IMR-90 (cell line): ENCODE measurements at regions not wholly inside any gene's neighbourhood (a gene's known extent, or its start where the extent isn't known, plus 50 kb on each side); places are given as distances from the start of the nearest gene placed in this dataset.

Experiments used
- ATAC-seq: fragments of 200-7000 bp; cut with Tn5 transposase; 2 replicates; pipeline ENCODE4 v1.9.1; 2020; ENCODE audit warnings: low read depth, mild to moderate bottlenecking, moderate library complexity
- BruUV-seq: library from RNA; stranded (reverse); fragments of 400-500 nt; replicated peaks from 2 replicates; lab custom pipeline; 2021; lab: Mats Ljungman, UMichigan
- CTCF ChIA-PET: fragments of 300-600 bp; formaldehyde crosslinking; extraction: SDS; loops from one replicate; lab custom pipeline; 2021; ENCODE audit warnings: antibody characterized with exemption; lab: Yijun Ruan, JAX
- POLR2A ChIA-PET: fragments of 300-600 bp; sonication (Branson Sonifier 250); formaldehyde crosslinking; loops from one replicate; lab custom pipeline; 2022; ENCODE audit warnings: antibody characterized with exemption; ENCODE audit not compliant: unreplicated experiment; lab: Charles Lee
- DNase-seq: peaks from one replicate; pipeline ENCODE4 v3.0.0; 2013
- H2AFZ ChIP-seq: replicated peaks from 2 replicates; pipeline ENCODE3; 2013; ENCODE audit warnings: low read length, mild to moderate bottlenecking; ENCODE audit not compliant: poor library complexity
- H2AK5ac ChIP-seq: 2 replicates; pipeline ENCODE4 v1.6.1; 2013; ENCODE audit warnings: low read depth, low read length, inconsistent platforms
- H2AK9ac ChIP-seq: replicated peaks from 2 replicates; pipeline ENCODE3; 2013; ENCODE audit warnings: mild to moderate bottlenecking, low read depth, low read length, moderate library complexity; ENCODE audit not compliant: poor library complexity
- H2BK120ac ChIP-seq: 2 replicates; pipeline ENCODE4 v1.6.1; 2013; ENCODE audit warnings: low read depth, low read length, inconsistent platforms
- H2BK15ac ChIP-seq: 3 replicates; pipeline ENCODE4 v1.6.1; 2013; ENCODE audit warnings: low read depth, low read length, inconsistent platforms
- H2BK20ac ChIP-seq: 2 replicates; pipeline ENCODE4 v1.6.1; 2013; ENCODE audit warnings: low read depth, mild to moderate bottlenecking, inconsistent platforms, low read length, moderate library complexity
- H2BK5ac ChIP-seq: 2 replicates; pipeline ENCODE4 v1.6.1; 2013; ENCODE audit warnings: mild to moderate bottlenecking, low read depth, low read length, inconsistent platforms; ENCODE audit not compliant: poor library complexity, severe bottlenecking
- H3K14ac ChIP-seq: replicated peaks from 2 replicates; pipeline ENCODE4 v1.6.1; 2013; ENCODE audit warnings: low read depth, low read length, inconsistent platforms
- H3K18ac ChIP-seq: 2 replicates; pipeline ENCODE4 v1.6.1; 2013; ENCODE audit warnings: low read depth, low read length, control low read depth
- H3K23ac ChIP-seq: 2 replicates; pipeline ENCODE4 v1.6.1; 2013; ENCODE audit warnings: low read depth, low read length, inconsistent platforms
- H3K27ac ChIP-seq: 2 replicates; pipeline ENCODE4 v1.5.1; 2013; ENCODE audit warnings: mild to moderate bottlenecking, control low read depth, low read length; ENCODE audit not compliant: insufficient read depth
- H3K27me3 ChIP-seq: 2 replicates; pipeline ENCODE4 v1.6.1; 2013; ENCODE audit warnings: low read length; ENCODE audit not compliant: control insufficient read depth, insufficient read depth
- H3K36me3 ChIP-seq: 2 replicates; pipeline ENCODE4 v1.6.1; 2013; ENCODE audit warnings: low read length, mixed read lengths; ENCODE audit not compliant: control insufficient read depth, insufficient read depth
- H3K4ac ChIP-seq: 2 replicates; pipeline ENCODE4 v1.6.1; 2013; ENCODE audit warnings: low read depth, low read length, inconsistent platforms
- H3K4me1 ChIP-seq: 2 replicates; pipeline ENCODE4 v1.6.1; 2013; ENCODE audit warnings: low read length, mixed read lengths; ENCODE audit not compliant: control insufficient read depth, insufficient read depth
- H3K4me2 ChIP-seq: 2 replicates; pipeline ENCODE4 v1.6.1; 2013; ENCODE audit warnings: low read depth, mild to moderate bottlenecking, control low read depth, low read length, moderate library complexity
- H3K4me3 ChIP-seq: 2 replicates; pipeline ENCODE4 v1.5.1; 2013; ENCODE audit warnings: low read depth, mild to moderate bottlenecking, control low read depth, low read length, moderate library complexity; ENCODE audit not compliant: insufficient read depth
- H3K56ac ChIP-seq: 2 replicates; pipeline ENCODE4 v1.6.1; 2013; ENCODE audit warnings: low read length, inconsistent platforms; ENCODE audit not compliant: insufficient read depth; ENCODE audit errors: extremely low read depth
- H3K79me1 ChIP-seq, 2 experiments: 2 replicates each; pipeline ENCODE4 v1.6.1; 2013; ENCODE audit warnings: low read length in 2 of 2, inconsistent platforms in 1 of 2, low read depth in 1 of 2
- H3K9ac ChIP-seq: 2 replicates; pipeline ENCODE4 v1.6.1; 2013; ENCODE audit warnings: low read depth, low read length, control low read depth
- H3K9me1 ChIP-seq: 2 replicates; pipeline ENCODE4 v1.6.1; 2013; ENCODE audit warnings: low read length, inconsistent platforms; ENCODE audit not compliant: insufficient read depth
- H3K9me3 ChIP-seq: 2 replicates; pipeline ENCODE4 v1.6.1; 2013; ENCODE audit warnings: low read length; ENCODE audit not compliant: control insufficient read depth, insufficient read depth
- H4K20me1 ChIP-seq: 2 replicates; pipeline ENCODE4 v1.6.1; 2013; ENCODE audit warnings: low read length, inconsistent platforms; ENCODE audit not compliant: insufficient read depth
- H4K5ac ChIP-seq: 2 replicates; pipeline ENCODE4 v1.6.1; 2013; ENCODE audit warnings: mild to moderate bottlenecking, low read depth, low read length, control low read depth
- H4K8ac ChIP-seq, 2 experiments: 2 replicates each; pipeline ENCODE4 v1.6.1; 2013; ENCODE audit warnings: low read depth in 2 of 2, low read length in 2 of 2, control low read depth in 1 of 2, inconsistent platforms in 1 of 2
- H4K91ac ChIP-seq: 2 replicates; pipeline ENCODE4 v1.6.1; 2013; ENCODE audit warnings: low read depth, low read length, inconsistent platforms; ENCODE audit not compliant: insufficient read depth
- ELK1 ChIP-seq: fragments of 150-350 bp; IDR thresholded peaks from 2 replicates; pipeline ENCODE4 v1.6.1; 2016; ENCODE audit warnings: low read depth, mild to moderate bottlenecking, low read length, moderate library complexity, borderline replicate concordance
- WGBS, 2 experiments: methylation state at CpG; one replicate each; pipeline versions ENCODE4 v1.1.5 to v1.1.7; 2013; ENCODE audit warnings: missing lambda C conversion rate in 2 of 2; ENCODE audit not compliant: insufficient read length in 1 of 2; ENCODE audit errors: extremely low coverage in 2 of 2; 5-methylcytosine and 5-hydroxymethylcytosine counted together
- dilution Hi-C: fragments of 300-500 bp; cut with HindIII; formaldehyde crosslinking; loops from one replicate; pipeline ENCODE4 v1.14.3; 2018; ENCODE audit warnings: low sequenced_read_pairs; ENCODE audit not compliant: unreplicated experiment
- in situ Hi-C: fragments of 300-500 bp; cut with MboI; formaldehyde crosslinking; loops from 3 replicates; pipeline ENCODE4 v1.14.3; 2019; ENCODE audit warnings: low sequenced_read_pairs, inconsistent platforms, mixed read lengths
- intact Hi-C: fragments of 100-400 bp; cut with micrococcal nuclease; formaldehyde crosslinking; loops from 2 replicates; pipeline ENCODE4 v1.10.0; 2022

DNA sequence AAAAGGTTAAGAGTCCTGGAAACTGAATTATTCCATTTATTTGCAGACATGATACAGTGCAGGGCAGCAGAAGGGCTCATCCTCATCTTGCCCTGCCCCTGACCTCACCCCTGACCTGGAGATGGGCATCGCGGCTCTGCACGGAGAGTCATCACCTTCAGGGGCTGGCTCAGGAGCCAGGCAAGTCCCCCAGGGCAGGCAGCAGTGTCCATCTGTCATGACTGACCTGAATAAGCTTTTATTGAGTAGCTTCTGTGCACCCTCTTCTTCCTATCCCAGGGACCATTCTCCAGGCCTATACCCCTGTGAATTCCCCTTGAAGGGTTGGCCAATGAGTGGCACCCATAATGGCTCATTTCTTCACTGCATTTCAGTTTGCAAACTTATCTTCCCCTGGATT lies 484.2 kb downstream of the ZNF536 start:
- H3K4me3 ChIP-seq, result no peak overlapping the region
- no peak overlapping the region for H3K18ac ChIP-seq
- H3K9ac ChIP-seq, result no peak overlapping the region
- H2BK5ac ChIP-seq, result no peak overlapping the region
- intact Hi-C loops (no loop called here), in situ Hi-C loops (no loop called here), dilution Hi-C loops (no loop called here)
- H3K36me3 ChIP-seq, result no peaks in the 10 kb centered on the region
- no peak overlapping the region for H4K91ac ChIP-seq
- no peaks in the 10 kb centered on the region for H3K9me3 ChIP-seq
- no peak overlapping the region for H3K14ac ChIP-seq
- DNase-seq (no peak), ATAC-seq (no peak)
- H3K9me1 ChIP-seq, result no peaks in the 10 kb centered on the region
- H3K27me3 ChIP-seq, result no peaks in the 10 kb centered on the region
- WGBS, 2 experiments, result 43% methylated on average over 3 of the region's 3 CpGs; no CpG with 5 or more reads in 1 of the 2 experiments
- H3K79me1 ChIP-seq, result no peaks in the 10 kb centered on the region
- H4K8ac ChIP-seq, result no peak overlapping the region
- H4K20me1 ChIP-seq, result no peaks in the 10 kb centered on the region
- no peaks in the 10 kb centered on the region for H3K4me1 ChIP-seq
- POLR2A ChIA-PET, result no interaction called here
- H3K23ac ChIP-seq, result no peak overlapping the region
- no peak overlapping the region for H2AFZ ChIP-seq
- no peak for TF ChIP-seq ELK1
- no TSS peak for BruUV-seq
- H3K56ac ChIP-seq, result no peak overlapping the region
- no peak overlapping the region for H2AK5ac ChIP-seq
- no peak overlapping the region for H2AK9ac ChIP-seq
- H2BK20ac ChIP-seq, result no peak overlapping the region
- H4K5ac ChIP-seq, result no peak overlapping the region
- no peak overlapping the region for H3K4ac ChIP-seq
- no peak overlapping the region for H2BK120ac ChIP-seq
- CTCF ChIA-PET, result no interaction called here
- no peak overlapping the region for H3K27ac ChIP-seq
- H2BK15ac ChIP-seq, result no peak overlapping the region
- H3K4me2 ChIP-seq, result no peak overlapping the region
